Gastroesophageal sphincter (tissue), 3 donors: ENCODE measurements at regions not wholly inside any gene's neighbourhood (a gene's known extent, or its start where the extent isn't known, plus 50 kb on each side); places are given as distances from the start of the nearest gene placed in this dataset.

Experiments used
- CTCF ChIP-seq, 4 experiments: fragments of 200-600 bp in 2 of 4; fragments of 450-650 bp in 2 of 4; sonication (generic) in 1 of 4; IDR thresholded peaks; one replicate each; pipeline ENCODE4 v1.5.1; 2017 to 2019; ENCODE audit warnings: antibody characterized with exemption in 4 of 4, mild to moderate bottlenecking in 2 of 4, moderate library complexity in 2 of 4
- EP300 ChIP-seq: sonication (generic); formaldehyde crosslinking; IDR thresholded peaks from one replicate; pipeline ENCODE4 v1.6.1; 2017; ENCODE audit warnings: antibody characterized with exemption, mild to moderate bottlenecking
- POLR2A ChIP-seq, 2 donors: fragments of 450-650 bp; IDR thresholded peaks; one replicate each; pipeline ENCODE4 v1.6.1; 2017; ENCODE audit warnings: antibody characterized with exemption in 2 of 2, mild to moderate bottlenecking in 2 of 2, moderate library complexity in 1 of 2
- POLR2AphosphoS5 ChIP-seq: sonication (generic); formaldehyde crosslinking; IDR thresholded peaks from one replicate; pipeline ENCODE4 v1.6.1; 2017; ENCODE audit warnings: antibody characterized with exemption

GRCh38 chr15:53844634-53845033 is 85.2 kb upstream of the WDR72 start:
- TF ChIP-seq CTCF (IDR thresholded peaks at IDR 0.05) (no peak), POLR2A (IDR thresholded peaks at IDR 0.05) (no peak), EP300 (no peak), POLR2AphosphoS5 (no peak)
